ENCODE measurements at regions not wholly inside any gene's neighbourhood (a gene's known extent, or its start where the extent isn't known, plus 50 kb on each side); places are given as distances from the start of the nearest gene placed in this dataset.
"Not testable (repeated sequence)": the region's sequence is repeated elsewhere in the genome, so short reads cannot be mapped to it uniquely, and the experiment has no call there.

DNA sequence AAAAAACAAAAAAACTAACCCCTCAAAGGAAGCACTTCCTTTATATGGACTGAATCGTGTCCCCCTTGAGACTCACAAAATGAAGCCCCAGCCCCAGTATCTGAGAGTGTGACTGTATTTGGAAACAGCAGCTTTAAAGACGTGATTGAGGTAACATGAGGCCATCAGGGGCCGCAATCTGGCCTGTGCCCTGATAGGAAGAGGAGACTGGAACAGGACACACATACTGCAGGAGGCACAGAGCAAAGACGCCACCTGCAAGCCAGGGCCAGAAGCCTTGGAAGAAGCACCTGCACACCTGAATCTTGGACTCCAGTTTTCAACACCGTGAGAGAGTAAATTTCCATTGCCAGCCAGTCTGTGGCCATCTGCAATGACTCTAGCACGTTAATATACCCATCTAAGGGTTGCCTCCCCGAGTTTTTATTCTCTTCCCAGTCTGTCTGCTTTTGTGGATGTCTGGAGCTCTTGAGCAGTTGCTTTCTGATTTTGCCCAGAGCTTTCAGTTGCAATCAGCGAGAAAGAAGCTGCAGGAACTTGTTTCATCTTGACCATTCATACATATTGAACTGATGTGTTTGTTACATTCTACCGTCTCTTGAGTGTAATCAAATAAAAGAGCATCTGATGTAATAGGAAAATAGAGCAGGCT, 775.8 kb upstream of the TPTE start:
- intact Hi-C loops (cut with DNase I) = not testable (repeated sequence)

DNA sequence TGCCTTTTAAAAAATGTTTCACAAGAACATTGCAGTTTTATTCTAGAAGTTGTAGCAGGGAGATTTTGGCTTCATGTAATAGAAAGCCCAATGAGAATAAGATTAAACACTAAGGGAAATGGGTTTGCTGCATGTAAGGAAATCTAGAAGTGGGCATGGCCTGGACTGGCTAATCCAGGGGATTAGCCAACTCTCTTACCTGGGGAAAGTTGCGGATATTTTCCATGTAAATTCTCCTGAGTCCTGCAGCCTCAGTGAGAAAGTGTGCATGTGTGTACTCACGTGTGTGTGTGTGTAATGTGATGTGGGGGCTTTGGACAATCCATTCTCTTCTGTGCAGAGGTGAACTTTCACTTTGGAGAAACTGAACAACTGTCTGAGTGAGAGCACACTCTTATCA, 775.1 kb upstream of the TPTE start:
- intact Hi-C loops (cut with DNase I); ATAC-seq; H3K4me3 ChIP-seq (ENCODE audit: low read length); H3K4me1 ChIP-seq (ENCODE audit: control insufficient read depth, insufficient read depth, low read length); H3K27me3 ChIP-seq (ENCODE audit: control insufficient read depth, insufficient read depth); H3K9me3 ChIP-seq (ENCODE audit: control insufficient read depth, low read length); DNase-seq; H3K27ac ChIP-seq (ENCODE audit: low read length): not testable (repeated sequence)
- 41% methylated on average over 2 of the region's 2 CpGs for WGBS

More for the DNA sequence above, 775.8 kb upstream of the TPTE start:
- WGBS = 45% methylated on average over 9 of the region's 9 CpGs
- not testable (repeated sequence) for H3K27me3 ChIP-seq (ENCODE audit: control insufficient read depth, insufficient read depth); DNase-seq; ATAC-seq; H3K4me3 ChIP-seq (ENCODE audit: low read length); H3K27ac ChIP-seq (ENCODE audit: low read length); H3K4me1 ChIP-seq (ENCODE audit: control insufficient read depth, insufficient read depth, low read length); H3K9me3 ChIP-seq (ENCODE audit: control insufficient read depth, low read length)

DNA sequence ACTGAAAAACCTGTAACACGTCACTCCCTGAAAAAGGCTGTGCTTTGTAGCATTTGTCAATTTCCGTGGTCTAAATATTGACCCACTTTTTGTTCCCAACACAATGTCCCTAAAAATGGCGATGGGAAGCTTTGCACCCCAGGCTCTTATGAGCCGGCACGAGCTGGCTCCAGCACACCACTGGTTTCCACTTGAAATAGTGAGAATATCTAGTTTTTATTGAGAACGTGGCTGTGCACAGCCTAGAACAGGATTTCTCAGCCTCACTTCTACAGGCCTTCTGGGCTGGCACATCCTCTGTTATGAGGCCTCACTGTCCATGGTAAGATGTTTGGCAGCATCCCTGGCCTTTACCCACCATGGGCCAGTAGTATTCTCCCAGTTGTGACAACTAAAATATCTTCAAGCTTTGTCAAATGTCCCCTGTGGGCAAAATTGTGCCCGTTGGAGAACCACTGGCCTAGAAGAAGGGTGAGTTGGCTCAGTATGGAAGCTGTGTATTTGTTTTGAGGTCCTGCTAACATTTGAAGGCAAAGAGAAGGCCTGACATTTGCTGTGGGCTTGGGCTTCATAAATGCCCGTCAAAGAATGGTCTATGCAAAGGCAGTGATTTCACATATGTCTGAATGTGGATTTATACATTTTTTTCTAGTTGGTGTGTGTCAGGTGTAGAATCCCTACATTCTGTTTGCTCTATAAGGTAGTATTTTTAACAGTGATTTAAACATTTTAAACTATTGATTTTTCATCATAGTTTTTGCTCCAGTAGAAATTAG, 774.4 kb upstream of the TPTE start:
- H3K27me3 ChIP-seq (ENCODE audit: control insufficient read depth, insufficient read depth); H3K4me3 ChIP-seq (ENCODE audit: low read length); DNase-seq; H3K27ac ChIP-seq (ENCODE audit: low read length); intact Hi-C loops (cut with DNase I); H3K9me3 ChIP-seq (ENCODE audit: control insufficient read depth, low read length); ATAC-seq; H3K4me1 ChIP-seq (ENCODE audit: control insufficient read depth, insufficient read depth, low read length): not testable (repeated sequence)
- WGBS = 44% methylated on average over 7 of the region's 8 CpGs

DNA sequence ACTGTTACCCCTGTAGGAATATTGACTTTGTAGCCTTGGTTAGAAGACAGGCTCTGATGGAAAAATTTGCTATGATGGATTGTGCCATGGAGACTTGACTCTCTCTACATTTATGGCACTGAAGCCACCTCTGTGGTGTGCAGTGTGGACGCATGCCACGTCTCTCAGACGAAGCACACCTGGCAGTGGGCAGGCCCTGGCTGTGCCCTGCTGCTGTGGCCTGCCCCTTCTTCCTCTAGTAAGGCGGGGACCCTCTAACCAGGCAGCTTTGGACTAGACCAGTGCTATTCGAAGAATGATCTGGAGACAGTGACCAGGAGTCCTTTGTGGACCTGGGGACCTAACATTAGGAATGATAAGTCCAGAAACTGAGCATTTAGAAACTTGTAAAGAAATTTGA, 773.5 kb upstream of the TPTE start:
- intact Hi-C loops (cut with DNase I); DNase-seq: not testable (repeated sequence)

DNA sequence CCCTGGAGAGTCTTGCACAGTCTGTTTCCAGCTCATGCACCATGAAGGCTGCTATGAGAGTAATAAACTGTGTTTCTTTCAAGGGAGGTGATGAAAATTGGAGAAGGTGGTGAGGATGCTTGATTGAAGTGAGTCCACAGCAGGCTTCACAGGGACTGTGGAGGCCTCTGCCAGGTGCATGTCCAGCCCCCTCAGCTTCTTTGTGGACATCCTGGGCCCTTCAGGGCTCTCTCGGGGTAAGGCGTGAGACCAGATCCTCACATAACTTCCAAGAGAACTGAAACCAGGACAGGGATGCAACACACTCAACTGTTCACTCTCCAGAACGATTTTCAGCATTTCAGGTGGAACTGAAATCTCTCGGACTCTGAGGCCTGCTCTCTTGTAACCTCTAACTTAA, 772.9 kb upstream of the TPTE start:
- H3K27me3 ChIP-seq (ENCODE audit: control insufficient read depth, insufficient read depth); H3K27ac ChIP-seq (ENCODE audit: low read length); H3K4me3 ChIP-seq (ENCODE audit: low read length); ATAC-seq; DNase-seq; H3K9me3 ChIP-seq (ENCODE audit: control insufficient read depth, low read length); H3K4me1 ChIP-seq (ENCODE audit: control insufficient read depth, insufficient read depth, low read length); intact Hi-C loops (cut with DNase I): not testable (repeated sequence)
- WGBS = 47% methylated on average over 4 of the region's 4 CpGs

More for the DNA sequence above, 773.5 kb upstream of the TPTE start:
- H3K27ac ChIP-seq (ENCODE audit: low read length); H3K27me3 ChIP-seq (ENCODE audit: control insufficient read depth, insufficient read depth); H3K4me1 ChIP-seq (ENCODE audit: control insufficient read depth, insufficient read depth, low read length); H3K9me3 ChIP-seq (ENCODE audit: control insufficient read depth, low read length); H3K4me3 ChIP-seq (ENCODE audit: low read length); ATAC-seq: not testable (repeated sequence)
- 55% methylated on average over 5 of the region's 5 CpGs for WGBS

DNA sequence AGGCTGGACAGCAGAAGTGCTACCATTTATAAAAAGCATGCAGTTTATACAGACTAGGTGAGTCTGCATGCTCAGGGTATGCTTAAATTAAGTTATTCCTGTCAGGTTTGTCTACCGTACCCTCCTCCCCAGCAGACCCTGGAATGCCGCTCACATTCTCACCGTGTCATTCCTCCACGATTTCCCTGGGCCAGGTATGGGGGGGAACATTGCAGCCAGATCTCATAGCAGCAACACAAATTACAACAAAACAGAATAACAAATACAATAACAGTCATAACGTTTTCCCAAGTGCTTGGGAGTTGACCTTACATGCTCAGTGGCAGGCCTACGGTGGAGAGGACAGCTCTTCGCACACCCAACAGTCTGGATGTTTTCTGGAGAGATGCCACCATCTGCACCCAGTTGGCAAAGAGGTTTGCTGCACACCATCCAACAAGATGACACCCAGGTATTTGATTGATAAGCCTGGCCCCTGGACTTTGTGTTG, 771.6 kb upstream of the TPTE start:
- 72% methylated on average over 7 of the region's 7 CpGs for WGBS
- H3K4me3 ChIP-seq (ENCODE audit: low read length); ATAC-seq; H3K4me1 ChIP-seq (ENCODE audit: control insufficient read depth, insufficient read depth, low read length); H3K9me3 ChIP-seq (ENCODE audit: control insufficient read depth, low read length); H3K27ac ChIP-seq (ENCODE audit: low read length); DNase-seq; H3K27me3 ChIP-seq (ENCODE audit: control insufficient read depth, insufficient read depth); intact Hi-C loops (cut with DNase I): not testable (repeated sequence)

DNA sequence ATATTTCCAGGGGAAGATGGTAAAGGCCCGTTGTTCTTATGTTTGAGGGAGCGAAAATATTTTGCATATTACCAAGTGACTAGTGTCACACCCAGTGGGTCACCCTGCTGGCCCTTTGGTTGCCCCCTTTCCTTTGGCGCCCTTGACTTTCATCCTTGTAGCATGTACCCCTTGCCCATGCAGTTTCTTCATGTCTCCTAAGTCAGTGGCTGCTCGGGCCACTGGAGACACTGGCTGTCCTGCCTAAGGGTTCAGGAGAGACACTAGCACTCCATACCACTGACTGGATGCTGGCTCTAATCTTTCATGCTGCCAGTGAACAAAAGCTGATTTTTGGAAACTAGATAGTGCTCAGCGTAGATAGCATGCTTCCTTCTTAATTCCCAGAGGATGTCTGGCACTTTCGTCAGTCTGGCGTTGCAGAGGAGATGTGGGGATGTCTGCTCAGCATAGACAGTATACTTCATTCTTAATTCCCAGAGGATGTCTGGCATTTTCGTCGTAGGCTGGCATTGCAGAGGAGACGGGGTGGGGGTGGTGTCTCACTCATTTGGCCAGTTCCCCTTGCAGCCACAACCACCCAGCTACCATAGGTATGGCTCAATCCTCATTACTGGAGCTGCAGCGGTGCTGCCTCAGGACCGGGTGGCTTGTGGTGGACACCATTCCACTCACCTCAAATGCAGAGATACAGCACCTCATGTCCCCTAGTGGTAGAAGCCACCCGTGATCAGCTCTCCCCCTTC, 770.9 kb upstream of the TPTE start:
- Histone ChIP-seq H3K9me3 (ENCODE audit: control insufficient read depth, low read length) (no peaks in the 10 kb centered on the region), H3K4me1 (ENCODE audit: control insufficient read depth, insufficient read depth, low read length) (no peaks in the 10 kb centered on the region), H3K4me3 (ENCODE audit: low read length) (no peak overlapping the region), H3K27me3 (ENCODE audit: control insufficient read depth, insufficient read depth) (no peaks in the 10 kb centered on the region), H3K27ac (ENCODE audit: low read length) (no peak overlapping the region)
- intact Hi-C loops (cut with DNase I) = no loop called here
- 64% methylated on average over 13 of the region's 13 CpGs for WGBS
- ATAC-seq = peak in 1 of 2 donors; percentile 13
- no peak for DNase-seq

DNA sequence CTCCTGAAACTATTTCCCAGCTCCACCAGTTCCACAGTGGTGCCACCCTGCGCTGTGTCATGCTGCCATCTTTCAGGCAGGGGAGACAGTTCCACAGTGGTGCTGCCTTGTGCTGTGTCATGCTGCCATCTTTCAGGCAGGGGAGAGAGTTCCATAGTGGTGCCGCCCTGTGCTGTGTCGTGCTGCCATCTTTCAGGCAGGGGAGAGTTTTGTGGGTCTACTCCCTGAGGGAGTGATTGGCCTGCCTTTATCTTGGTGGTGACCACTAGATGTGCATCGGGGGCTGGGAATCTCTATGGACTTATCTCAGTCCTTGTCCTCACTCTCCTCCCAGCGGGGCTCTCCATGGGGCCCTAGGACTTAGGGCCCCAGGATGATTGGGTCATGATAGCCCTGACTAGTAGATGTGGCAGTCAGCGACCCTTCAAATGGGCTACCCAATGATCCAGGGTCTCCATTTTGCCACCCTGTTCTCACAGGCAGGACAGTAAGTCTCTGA, 770.2 kb upstream of the TPTE start:
- H3K4me3 ChIP-seq (ENCODE audit: low read length); H3K27ac ChIP-seq (ENCODE audit: low read length); DNase-seq; H3K9me3 ChIP-seq (ENCODE audit: control insufficient read depth, low read length); H3K27me3 ChIP-seq (ENCODE audit: control insufficient read depth, insufficient read depth); H3K4me1 ChIP-seq (ENCODE audit: control insufficient read depth, insufficient read depth, low read length); intact Hi-C loops (cut with DNase I): not testable (repeated sequence)
- 62% methylated on average over 6 of the region's 6 CpGs for WGBS
- peak; percentile 11 to 23 for ATAC-seq

DNA sequence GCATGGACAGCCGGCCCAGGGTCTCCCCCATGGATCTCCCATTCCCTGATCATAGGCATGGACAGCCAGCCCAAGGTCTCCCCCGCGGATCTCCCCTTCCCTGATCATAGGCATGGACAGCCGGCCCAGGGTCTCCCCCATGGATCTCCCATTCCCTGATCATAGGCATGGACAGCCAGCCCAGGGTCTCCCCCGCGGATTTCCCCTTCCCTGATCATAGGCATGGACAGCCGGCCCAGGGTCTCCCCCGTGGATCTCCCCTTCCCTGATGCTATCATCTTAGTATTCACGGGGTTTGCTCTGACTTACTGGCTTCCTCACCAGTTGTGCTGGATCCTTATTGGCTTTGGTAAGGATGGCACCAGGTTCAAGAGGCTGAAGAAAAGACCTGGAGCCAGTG, 769.4 kb upstream of the TPTE start:
- 63% methylated on average over 9 of the region's 9 CpGs for WGBS
- DNase-seq; H3K9me3 ChIP-seq (ENCODE audit: control insufficient read depth, low read length); ATAC-seq; H3K27ac ChIP-seq (ENCODE audit: low read length); H3K4me1 ChIP-seq (ENCODE audit: control insufficient read depth, insufficient read depth, low read length); H3K4me3 ChIP-seq (ENCODE audit: low read length); intact Hi-C loops (cut with DNase I); H3K27me3 ChIP-seq (ENCODE audit: control insufficient read depth, insufficient read depth): not testable (repeated sequence)

DNA sequence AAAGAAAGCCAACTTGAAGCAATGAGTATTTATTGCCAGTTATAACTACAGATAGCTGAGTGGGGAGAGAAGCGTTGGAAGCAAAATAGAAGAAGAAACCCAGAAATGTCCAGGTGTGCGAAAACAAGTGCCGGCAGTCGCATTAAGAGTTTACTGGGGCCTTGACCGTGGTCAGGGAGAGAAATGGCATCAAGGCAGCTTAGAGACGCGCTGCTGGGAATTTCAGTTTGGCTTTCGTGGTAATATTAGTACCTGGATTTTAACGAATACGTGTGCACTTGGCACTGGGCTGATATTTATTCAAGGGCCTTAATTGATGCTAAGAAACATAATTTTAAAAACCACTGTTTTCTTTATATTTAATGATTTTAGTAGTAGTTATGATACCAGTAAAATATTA, 767.9 kb upstream of the TPTE start:
- H3K27me3 ChIP-seq (ENCODE audit: control insufficient read depth, insufficient read depth); H3K9me3 ChIP-seq (ENCODE audit: control insufficient read depth, low read length); ATAC-seq; DNase-seq; H3K4me1 ChIP-seq (ENCODE audit: control insufficient read depth, insufficient read depth, low read length); H3K27ac ChIP-seq (ENCODE audit: low read length); H3K4me3 ChIP-seq (ENCODE audit: low read length); intact Hi-C loops (cut with DNase I): not testable (repeated sequence)
- WGBS = 73% methylated on average over 10 of the region's 10 CpGs

DNA sequence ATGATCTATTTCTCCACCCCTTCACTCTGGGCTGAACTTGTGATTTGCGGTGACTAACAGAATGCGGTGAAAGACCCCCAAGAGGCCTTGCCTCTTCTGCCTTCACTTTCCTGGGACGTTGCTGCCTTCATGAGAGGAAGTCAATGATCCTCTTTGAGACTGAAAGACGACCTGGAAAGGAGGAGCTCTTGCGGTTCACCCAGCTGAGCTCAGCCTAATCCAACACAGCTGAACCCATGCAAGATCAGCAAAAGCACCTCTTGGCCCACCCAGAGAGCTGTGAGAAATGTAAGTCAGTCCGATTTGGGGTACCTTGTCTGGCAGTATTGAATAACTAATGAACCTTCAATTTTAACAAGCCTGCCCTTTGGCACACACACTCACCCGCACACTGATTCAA, 767.4 kb upstream of the TPTE start:
- Histone ChIP-seq H3K27ac (ENCODE audit: low read length) (no peak overlapping the region), H3K4me3 (ENCODE audit: low read length) (no peak overlapping the region), H3K9me3 (ENCODE audit: control insufficient read depth, low read length) (no peaks in the 10 kb centered on the region), H3K27me3 (ENCODE audit: control insufficient read depth, insufficient read depth) (no peaks in the 10 kb centered on the region), H3K4me1 (ENCODE audit: control insufficient read depth, insufficient read depth, low read length) (no peaks in the 10 kb centered on the region)
- ATAC-seq (no peak), DNase-seq (no peak)
- intact Hi-C loops (cut with DNase I) = no loop called here
- 57% methylated on average over 7 of the region's 7 CpGs for WGBS

Data from right cardiac atrium (tissue), 5 donors.